SH-SY5Y (cell line): ENCODE measurements at regions not wholly inside any gene's neighbourhood (a gene's known extent, or its start where the extent isn't known, plus 50 kb on each side); places are given as distances from the start of the nearest gene placed in this dataset.

ENCODE experiments used
- GATA2 ChIP-seq: IDR thresholded peaks from 2 replicates; pipeline ENCODE4 v1.6.1; 2011; ENCODE audit warnings: mild to moderate bottlenecking, low read depth, low read length
- GATA3 ChIP-seq: IDR thresholded peaks from 2 replicates; pipeline ENCODE4 v1.6.1; 2011; ENCODE audit warnings: low read depth, mild to moderate bottlenecking, low read length, moderate library complexity

DNA sequence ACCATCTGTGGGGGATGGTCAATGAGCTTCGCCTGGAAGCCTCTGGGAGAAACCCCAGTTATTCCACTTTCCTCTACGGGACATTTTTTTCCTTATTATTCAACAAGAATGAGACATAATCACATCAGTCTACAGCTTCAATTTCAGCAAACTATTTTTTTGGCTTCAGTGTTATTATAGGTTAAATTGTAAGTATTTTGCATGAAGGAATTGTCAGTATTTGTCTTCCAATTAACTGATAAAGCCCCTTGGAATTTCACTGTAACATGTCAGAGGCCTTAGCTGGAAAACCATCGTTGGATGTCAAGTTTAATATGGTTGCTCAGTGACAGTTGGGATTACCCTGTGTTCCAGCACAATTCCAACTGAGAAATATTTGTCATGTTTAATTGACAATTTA is 480.9 kb upstream of the CHST9 start:
- TF ChIP-seq GATA3 (no peak), GATA2 (no peak)
